HepG2 (cell line): ENCODE measurements at regions not wholly inside any gene's neighbourhood (a gene's known extent, or its start where the extent isn't known, plus 50 kb on each side); places are given as distances from the start of the nearest gene placed in this dataset.

ENCODE experiments used
- ATAC-seq: fragments of 200-7000 bp; cut with Tn5 transposase; 3 replicates; pipeline ENCODE4 v1.9.1; 2020; ENCODE audit warnings: mild to moderate bottlenecking, moderate library complexity
- BruUV-seq: library from RNA; stranded (reverse); fragments of 400-500 nt; replicated peaks from 2 replicates; lab custom pipeline; 2021; lab: Mats Ljungman, UMichigan
- CTCF ChIA-PET: fragments of 300-600 bp; formaldehyde crosslinking; extraction: SDS; loops from one replicate; lab custom pipeline; 2021; ENCODE audit warnings: low total read pairs, inconsistent platforms, low intra/inter-chr PET ratio; lab: Yijun Ruan, JAX
- POLR2A ChIA-PET: fragments of 350-600 bp; sonication (Branson Sonifier 250); formaldehyde crosslinking; loops from one replicate; lab custom pipeline; 2020; ENCODE audit warnings: antibody characterized with exemption, inconsistent platforms; lab: Yijun Ruan, JAX
- DNase-seq: peaks from one replicate; pipeline ENCODE4 v3.0.0-alpha.2; 2015; ENCODE audit warnings: low spot score
- FAIRE-seq: peaks from 3 replicates; lab custom pipeline; 2011; peaks lifted over from hg19 to GRCh38; lab: Jason Lieb, UNC
- H2AFZ ChIP-seq: one replicate; pipeline ENCODE4 v1.6.1; 2011; ENCODE audit warnings: low read length, inconsistent platforms
- H3K27ac ChIP-seq: fragments of 300-600 bp; 3 replicates; pipeline ENCODE4 v1.8.0; 2011; ENCODE audit warnings: mixed run types, mild to moderate bottlenecking, mixed read lengths, low read length, inconsistent platforms; ENCODE audit not compliant: insufficient read depth; ENCODE audit errors: extremely low read length
- H3K27me3 ChIP-seq, 2 experiments: fragments of 200-600 bp in 1 of 2; 2 replicates in 1 of 2; 3 replicates in 1 of 2; pipeline versions ENCODE4 v1.6.0 to v1.8.0; 2011; ENCODE audit warnings: low read length in 2 of 2, mild to moderate bottlenecking in 2 of 2, moderate library complexity in 2 of 2, inconsistent platforms in 1 of 2; ENCODE audit not compliant: insufficient read depth in 2 of 2, control insufficient read depth in 1 of 2
- H3K36me3 ChIP-seq, 2 experiments: fragments of 200-600 bp in 1 of 2; replicated peaks in 1 of 2; 2 replicates in 1 of 2; 3 replicates in 1 of 2; pipeline versions ENCODE4 v1.5.1 to v1.8.0; 2011; ENCODE audit warnings: low read length in 2 of 2, inconsistent platforms in 1 of 2; ENCODE audit not compliant: insufficient read depth in 2 of 2, control insufficient read depth in 1 of 2
- H3K4me1 ChIP-seq: 2 replicates; pipeline ENCODE4 v1.5.1; 2012; ENCODE audit warnings: low read length, inconsistent platforms; ENCODE audit not compliant: insufficient read depth
- H3K4me2 ChIP-seq: 2 replicates; pipeline ENCODE4 v1.6.0; 2011; ENCODE audit warnings: low read depth, low read length, inconsistent platforms
- H3K4me3 ChIP-seq, 3 experiments: fragments of 200-600 bp in 1 of 3; sonication (generic), shearing (Covaris generic) in 1 of 3; replicated peaks in 1 of 3; 2 replicates each; pipeline ENCODE4 v1.5.1; 2011 to 2016; ENCODE audit warnings: low read length in 3 of 3, inconsistent platforms in 2 of 3, low read depth in 2 of 3, mild to moderate bottlenecking in 2 of 3, control low read depth in 1 of 3, mixed read lengths in 1 of 3; ENCODE audit not compliant: insufficient read depth in 1 of 3
- H3K79me2 ChIP-seq: one replicate; pipeline ENCODE4 v1.6.1; 2011; ENCODE audit warnings: low read length, inconsistent platforms; ENCODE audit not compliant: insufficient read depth
- H3K9ac ChIP-seq: 2 replicates; pipeline ENCODE4 v1.6.0; 2011; ENCODE audit warnings: mild to moderate bottlenecking, low read depth, low read length, inconsistent platforms; ENCODE audit not compliant: insufficient read depth
- H3K9me3 ChIP-seq: 2 replicates; pipeline ENCODE4 v1.5.1; 2012; ENCODE audit warnings: mild to moderate bottlenecking, low read length
- H4K20me1 ChIP-seq: 2 replicates; pipeline ENCODE4 v1.6.0; 2011; ENCODE audit warnings: inconsistent platforms, mild to moderate bottlenecking, low read length, moderate library complexity; ENCODE audit not compliant: insufficient read depth
- BORCS8-MEF2B ChIP-seq: sonication (generic); formaldehyde crosslinking; IDR thresholded peaks from 2 replicates; pipeline ENCODE4 v1.8.0; 2022; ENCODE audit warnings: mild to moderate bottlenecking, missing genetic modification reagents
- HDAC6 ChIP-seq: fragments of 200-600 bp; sonication (generic); IDR thresholded peaks from 2 replicates; pipeline ENCODE4 v1.7.0; 2017; ENCODE audit warnings: mild to moderate bottlenecking, antibody characterized with exemption, low read length, low read depth
- HES4 ChIP-seq: sonication (generic); formaldehyde crosslinking; IDR thresholded peaks from 2 replicates; pipeline ENCODE4 v1.9.0; 2021; ENCODE audit warnings: mild to moderate bottlenecking, missing genetic modification reagents, borderline replicate concordance
- ZFP36 ChIP-seq: fragments of 150-350 bp; IDR thresholded peaks from 2 replicates; pipeline ENCODE4 v1.6.1; 2018; ENCODE audit warnings: borderline replicate concordance, low read length, low read depth; ENCODE audit not compliant: partially characterized antibody
- ZFP91 ChIP-seq: sonication (generic); formaldehyde crosslinking; IDR thresholded peaks from 2 replicates; pipeline ENCODE4 v1.9.0; 2022; ENCODE audit warnings: missing genetic modification reagents, mild to moderate bottlenecking, borderline replicate concordance
- ZNF17 ChIP-seq: sonication (generic); formaldehyde crosslinking; IDR thresholded peaks from 2 replicates; pipeline ENCODE4 v1.5.0; 2020; ENCODE audit warnings: mild to moderate bottlenecking, missing genetic modification reagents
- ZNF235 ChIP-seq: sonication (generic); formaldehyde crosslinking; IDR thresholded peaks from 2 replicates; pipeline ENCODE4 v1.8.1; 2023; ENCODE audit warnings: mild to moderate bottlenecking, missing genetic modification reagents, borderline replicate concordance
- ZNF292 ChIP-seq: sonication (generic); formaldehyde crosslinking; IDR thresholded peaks from 2 replicates; pipeline ENCODE4 v1.8.1; 2022; ENCODE audit warnings: mild to moderate bottlenecking, low read depth, missing genetic modification reagents, borderline replicate concordance
- in situ Hi-C: cut with HindIII; loops from 2 replicates; pipeline ENCODE4 v1.10.0; 2017; ENCODE audit warnings: low pct_unique_long_range_greater_than_20kb; ENCODE audit not compliant: extremely low pct_ligation_motif_present
- intact Hi-C: fragments of 100-400 bp; cut with micrococcal nuclease; formaldehyde crosslinking; loops from one replicate; pipeline ENCODE4 v1.10.0; 2022; ENCODE audit not compliant: unreplicated experiment

- no peaks in the 10 kb centered on the region for H3K36me3 ChIP-seq
- no peak overlapping the region for H3K4me3 ChIP-seq
- H3K4me1 ChIP-seq = no peaks in the 10 kb centered on the region
- DNase-seq (no peak), FAIRE-seq (no peak), ATAC-seq (no peak)
- H2AFZ ChIP-seq = no peak overlapping the region
- TF ChIP-seq ZNF17 (no peak), ZFP36 (no peak), ZNF235 (CRISPR knock-in tag) (no peak), HES4 (no peak), ZNF292 (CRISPR knock-in tag) (no peak), BORCS8-MEF2B (no peak), ZFP91 (CRISPR knock-in tag) (no peak), HDAC6 (no peak)
- H3K27ac ChIP-seq = no peak overlapping the region
- no TSS peak for BruUV-seq
- peaks cover 66% of the 10 kb centered on the region; the same call in 1 of the 2 replicates for H3K9me3 ChIP-seq
- POLR2A ChIA-PET = no interaction called here
- no peak overlapping the region for H3K4me2 ChIP-seq
- H3K79me2 ChIP-seq = no peaks in the 10 kb centered on the region
- intact Hi-C loops = no loop called here
- CTCF ChIA-PET = no interaction called here
- H3K27me3 ChIP-seq = no peaks in the 10 kb centered on the region
- H3K9ac ChIP-seq = no peak overlapping the region
- H4K20me1 ChIP-seq = no peaks in the 10 kb centered on the region
- in situ Hi-C loops = no loop called here
Observed at GRCh38 chr1:82423174-82423815, 622.6 kb downstream of the ADGRL2 start.
